KG1 (cell line): ENCODE measurements at regions not wholly inside any gene's neighbourhood (a gene's known extent, or its start where the extent isn't known, plus 50 kb on each side); places are given as distances from the start of the nearest gene placed in this dataset.

ENCODE experiments used
- DNase-seq: peaks from one replicate; lab custom pipeline; 2025; lab: John Stamatoyannopoulos, UW

GRCh38 chr1:208513799-208514198 lies 269.6 kb upstream of the PLXNA2 start:
- DNase-seq: no peak

GRCh38 chr1:208515129-208515528 lies 270.9 kb upstream of the PLXNA2 start:
- DNase-seq: no peak

GRCh38 chr1:208516780-208517179 lies 272.6 kb upstream of the PLXNA2 start:
- no peak for DNase-seq

GRCh38 chr1:208520438-208521099 lies 276.4 kb upstream of the PLXNA2 start:
- DNase-seq: no peak

GRCh38 chr1:208521534-208521933 lies 277.4 kb upstream of the PLXNA2 start:
- DNase-seq: no peak

- DNase-seq: no peak
These were observed 278.8 kb upstream of the PLXNA2 start for GRCh38 chr1:208523007-208523406.

GRCh38 chr1:208524376-208524775 lies 280.2 kb upstream of the PLXNA2 start:
- no peak for DNase-seq

GRCh38 chr1:208524925-208525324 lies 280.7 kb upstream of the PLXNA2 start:
- DNase-seq: no peak

GRCh38 chr1:208525417-208525816 lies 281.2 kb upstream of the PLXNA2 start:
- no peak for DNase-seq

- no peak for DNase-seq
These were observed 282.5 kb upstream of the PLXNA2 start for GRCh38 chr1:208526613-208527125.

- no peak for DNase-seq
These were observed 283.0 kb upstream of the PLXNA2 start for GRCh38 chr1:208527156-208527555.

GRCh38 chr1:208528578-208529240 lies 284.5 kb upstream of the PLXNA2 start:
- DNase-seq: no peak

- no peak for DNase-seq
These were observed 287.0 kb upstream of the PLXNA2 start for GRCh38 chr1:208531003-208531750.

GRCh38 chr1:208533746-208534598 lies 289.8 kb upstream of the PLXNA2 start:
- no peak for DNase-seq

GRCh38 chr1:208534599-208534897 lies 290.4 kb upstream of the PLXNA2 start:
- DNase-seq: no peak

- DNase-seq: no peak
These were observed 290.8 kb upstream of the PLXNA2 start for GRCh38 chr1:208534979-208535378.

GRCh38 chr1:208535511-208535910 lies 291.3 kb upstream of the PLXNA2 start:
- DNase-seq: no peak

GRCh38 chr1:208536212-208536611 lies 292.0 kb upstream of the PLXNA2 start:
- DNase-seq: no peak

GRCh38 chr1:208537198-208537597 lies 293.0 kb upstream of the PLXNA2 start:
- DNase-seq: no peak

- DNase-seq: no peak
These were observed 293.9 kb upstream of the PLXNA2 start for GRCh38 chr1:208538078-208538477.

- no peak for DNase-seq
These were observed 294.4 kb upstream of the PLXNA2 start for GRCh38 chr1:208538587-208538986.

- DNase-seq: no peak
These were observed 296.5 kb upstream of the PLXNA2 start for GRCh38 chr1:208540724-208541123.
